ENCODE measurements at regions not wholly inside any gene's neighbourhood (a gene's known extent, or its start where the extent isn't known, plus 50 kb on each side); places are given as distances from the start of the nearest gene placed in this dataset.

- no peaks in the 10 kb centered on the region for H3K9me3 Mint-ChIP-seq
- H3K9ac ChIP-seq (ENCODE audit: extremely low read depth, insufficient read length, low read length), result no peak overlapping the region
- no peak overlapping the region for H3K4me3 Mint-ChIP-seq
- H3K4ac ChIP-seq (ENCODE audit: low read depth, low read length), result no peak overlapping the region
- no peak overlapping the region for H4K8ac ChIP-seq (replicated peaks; ENCODE audit: insufficient read length, low read depth, low read length)
- no peak overlapping the region for H3K27ac Mint-ChIP-seq
- H2BK5ac ChIP-seq (ENCODE audit: insufficient read length, low read length), result no peak overlapping the region
- H3K4me2 ChIP-seq (ENCODE audit: insufficient read depth, insufficient read length, low read length), result no peak overlapping the region
- H4K20me1 ChIP-seq (ENCODE audit: control insufficient read depth, insufficient read depth, insufficient read length), result no peaks in the 10 kb centered on the region
- no peak overlapping the region for H3K18ac ChIP-seq (ENCODE audit: insufficient read length, low read depth, low read length)
- no peak overlapping the region for H3T11ph ChIP-seq (ENCODE audit: low read length)
- no CpG with 5 or more reads among the region's 3 CpGs for WGBS (ENCODE audit: extremely low coverage, insufficient read length, low lambda C conversion rate)
- H2AK5ac ChIP-seq (ENCODE audit: insufficient read length, low read length), result no peak overlapping the region
- no peaks in the 10 kb centered on the region for H3K36me3 Mint-ChIP-seq (ENCODE audit: insufficient read depth in 1 of 3, low read depth in 3 of 3)
- no peak for DNase-seq
- H3K4me1 Mint-ChIP-seq, result no peaks in the 10 kb centered on the region
- H2AFZ ChIP-seq (ENCODE audit: low read length), result no peak overlapping the region
- H3K56ac ChIP-seq (ENCODE audit: insufficient read length, low read depth, low read length), result no peak overlapping the region
- H3K79me1 ChIP-seq (ENCODE audit: insufficient read depth, low read depth, low read length, poor library complexity, severe bottlenecking), result no peaks in the 10 kb centered on the region
- no peak overlapping the region for H2BK15ac ChIP-seq (ENCODE audit: low read depth, low read length)
- no peaks in the 10 kb centered on the region for H3K27me3 ChIP-seq (ENCODE audit: insufficient read depth, low read length)
- H4K5ac ChIP-seq (ENCODE audit: insufficient read length, low read depth, low read length), result no peak overlapping the region
- no peaks in the 10 kb centered on the region for H3K27me3 Mint-ChIP-seq (ENCODE audit: low read depth)
- no peaks in the 10 kb centered on the region for H3K79me2 ChIP-seq (ENCODE audit: insufficient read depth, low read length)
- no peak overlapping the region for H3K14ac ChIP-seq (ENCODE audit: insufficient read depth, low read length)
- H3K27ac ChIP-seq (ENCODE audit: insufficient read length, low read depth, low read length), result no peak overlapping the region
- TF ChIP-seq CTCF (conservative IDR thresholded peaks at IDR 0.05), result no peak
- no peaks in the 10 kb centered on the region for H3K23me2 ChIP-seq (ENCODE audit: insufficient read length, low read depth, low read length, poor library complexity, severe bottlenecking)
- H3K23ac ChIP-seq (ENCODE audit: insufficient read length, low read depth, low read length), result no peak overlapping the region
- H2BK12ac ChIP-seq (ENCODE audit: insufficient read length, low read depth, low read length), result no peak overlapping the region
- H2BK120ac ChIP-seq (ENCODE audit: low read depth, low read length, poor library complexity, severe bottlenecking), result no peak overlapping the region
- H3K4me1 ChIP-seq (ENCODE audit: insufficient read depth, low read length), result no peaks in the 10 kb centered on the region
- H2BK20ac ChIP-seq (ENCODE audit: low read depth, low read length, poor library complexity, severe bottlenecking), result no peak overlapping the region
- H3K9me3 ChIP-seq (ENCODE audit: control insufficient read depth, low read depth, low read length), result no peaks in the 10 kb centered on the region
- H4K91ac ChIP-seq (ENCODE audit: insufficient read length, low read depth, low read length), result no peak overlapping the region
These were observed 670.8 kb downstream of the TFAP2A start for GRCh38 chr6:9744119-9744518.

All from H9 (cell line).